HG02943 (cell line): ENCODE measurements at regions not wholly inside any gene's neighbourhood (a gene's known extent, or its start where the extent isn't known, plus 50 kb on each side); places are given as distances from the start of the nearest gene placed in this dataset.
"Not testable (repeated sequence)": the region's sequence is repeated elsewhere in the genome, so short reads cannot be mapped to it uniquely, and the experiment has no call there.

Source experiments
- ATAC-seq: cut with Tn5 transposase; IDR thresholded peaks from one replicate; pipeline ENCODE4 v1.9.1; 2021; ENCODE audit warnings: mild to moderate bottlenecking, low read depth, moderate library complexity; ENCODE audit not compliant: unreplicated experiment

GRCh38 chr16:29139901-29140855 lies 155.3 kb downstream of the LAT start:
- not testable (repeated sequence) for ATAC-seq

GRCh38 chr16:29139261-29139802 lies 154.5 kb downstream of the LAT start:
- no peak for ATAC-seq

- ATAC-seq, result not testable (repeated sequence)
Observed at GRCh38 chr16:29138698-29139097, 153.8 kb downstream of the LAT start.

- ATAC-seq, result not testable (repeated sequence)
Observed at GRCh38 chr16:29137894-29138662, 153.2 kb downstream of the LAT start.

GRCh38 chr16:29137461-29137860 lies 152.6 kb downstream of the LAT start:
- not testable (repeated sequence) for ATAC-seq

- ATAC-seq, result not testable (repeated sequence)
Observed at GRCh38 chr16:29136916-29137315, 152.1 kb downstream of the LAT start.

- ATAC-seq, result not testable (repeated sequence)
Observed at GRCh38 chr16:29136046-29136696, 151.3 kb downstream of the LAT start.

- not testable (repeated sequence) for ATAC-seq
Observed at GRCh38 chr16:29135098-29135497, 150.2 kb downstream of the LAT start.

GRCh38 chr16:29133681-29134430 lies 149.0 kb downstream of the LAT start:
- not testable (repeated sequence) for ATAC-seq

- not testable (repeated sequence) for ATAC-seq
Observed at GRCh38 chr16:29132869-29133268, 148.0 kb downstream of the LAT start.

- not testable (repeated sequence) for ATAC-seq
Observed at GRCh38 chr16:29132444-29132843, 147.6 kb downstream of the LAT start.

GRCh38 chr16:29130901-29131851 lies 146.3 kb downstream of the LAT start:
- not testable (repeated sequence) for ATAC-seq

- not testable (repeated sequence) for ATAC-seq
Observed at GRCh38 chr16:29130131-29130711, 145.4 kb downstream of the LAT start.

- ATAC-seq, result not testable (repeated sequence)
Observed at GRCh38 chr16:29129458-29130038, 144.7 kb downstream of the LAT start.

GRCh38 chr16:29128732-29129457 lies 144.0 kb downstream of the LAT start:
- not testable (repeated sequence) for ATAC-seq

GRCh38 chr16:29127806-29128420 lies 143.1 kb downstream of the LAT start:
- ATAC-seq, result not testable (repeated sequence)

- no peak for ATAC-seq
Observed at GRCh38 chr16:29126616-29127015, 141.8 kb downstream of the LAT start.
